Stimulated activated CD4-positive, alpha-beta T cell treated with anti-CD3 and anti-CD28 coated beads, Interleukin-2, amount 100 ng/mL, for 24 hours (primary cell): ENCODE measurements at regions not wholly inside any gene's neighbourhood (a gene's known extent, or its start where the extent isn't known, plus 50 kb on each side); places are given as distances from the start of the nearest gene placed in this dataset.
"Not testable (repeated sequence)": the region's sequence is repeated elsewhere in the genome, so short reads cannot be mapped to it uniquely, and the experiment has no call there.

Experiments
- DNase-seq, 2 donors: peaks; one replicate each; pipeline ENCODE4 v3.0.0-alpha.2; 2020

GRCh38 chr2:133887676-133888040 lies 319.4 kb upstream of the NCKAP5 start:
- no peak for DNase-seq

GRCh38 chr2:133888107-133888506 lies 319.8 kb upstream of the NCKAP5 start:
- no peak for DNase-seq

GRCh38 chr2:133888621-133889219 lies 320.5 kb upstream of the NCKAP5 start:
- DNase-seq: no peak

- no peak for DNase-seq
Measured at GRCh38 chr2:133892352-133892913, 324.2 kb upstream of the NCKAP5 start.

- no peak for DNase-seq
Measured at GRCh38 chr2:133894429-133894828, 326.2 kb upstream of the NCKAP5 start.

- not testable (repeated sequence) for DNase-seq
Measured at GRCh38 chr2:133897838-133898237, 329.6 kb upstream of the NCKAP5 start.

GRCh38 chr2:133900909-133901308 lies 332.6 kb upstream of the NCKAP5 start:
- no peak for DNase-seq

GRCh38 chr2:133906396-133906795 lies 338.1 kb upstream of the NCKAP5 start:
- no peak for DNase-seq

GRCh38 chr2:133906926-133907325 lies 338.7 kb upstream of the NCKAP5 start:
- DNase-seq: no peak

- no peak for DNase-seq
Measured at GRCh38 chr2:133908171-133908570, 339.9 kb upstream of the NCKAP5 start.

GRCh38 chr2:133918141-133918540 lies 335.7 kb upstream of the MGAT5 start:
- no peak for DNase-seq

GRCh38 chr2:133919285-133919684 lies 334.6 kb upstream of the MGAT5 start:
- no peak for DNase-seq

GRCh38 chr2:133927894-133928293 lies 326.0 kb upstream of the MGAT5 start:
- no peak for DNase-seq

GRCh38 chr2:133936096-133936495 lies 317.8 kb upstream of the MGAT5 start:
- no peak for DNase-seq

GRCh38 chr2:133936601-133937000 lies 317.3 kb upstream of the MGAT5 start:
- no peak for DNase-seq

- no peak for DNase-seq
Measured at GRCh38 chr2:133937669-133938068, 316.2 kb upstream of the MGAT5 start.

- DNase-seq: no peak
Measured at GRCh38 chr2:133940134-133940533, 313.7 kb upstream of the MGAT5 start.

- DNase-seq: no peak
Measured at GRCh38 chr2:133941666-133942065, 312.2 kb upstream of the MGAT5 start.

GRCh38 chr2:133942398-133942797 lies 311.5 kb upstream of the MGAT5 start:
- DNase-seq: no peak

- DNase-seq: no peak
Measured at GRCh38 chr2:133943108-133943507, 310.8 kb upstream of the MGAT5 start.

- DNase-seq: no peak
Measured at GRCh38 chr2:133945089-133945488, 308.8 kb upstream of the MGAT5 start.

- no peak for DNase-seq
Measured at GRCh38 chr2:133947057-133947456, 306.8 kb upstream of the MGAT5 start.

GRCh38 chr2:133948610-133949290 lies 305.1 kb upstream of the MGAT5 start:
- DNase-seq: no peak

GRCh38 chr2:133949595-133949994 lies 304.3 kb upstream of the MGAT5 start:
- DNase-seq: no peak

- DNase-seq: no peak
Measured at GRCh38 chr2:133951209-133951608, 302.7 kb upstream of the MGAT5 start.
